ENCODE measurements at regions not wholly inside any gene's neighbourhood (a gene's known extent, or its start where the extent isn't known, plus 50 kb on each side); places are given as distances from the start of the nearest gene placed in this dataset.

DNA sequence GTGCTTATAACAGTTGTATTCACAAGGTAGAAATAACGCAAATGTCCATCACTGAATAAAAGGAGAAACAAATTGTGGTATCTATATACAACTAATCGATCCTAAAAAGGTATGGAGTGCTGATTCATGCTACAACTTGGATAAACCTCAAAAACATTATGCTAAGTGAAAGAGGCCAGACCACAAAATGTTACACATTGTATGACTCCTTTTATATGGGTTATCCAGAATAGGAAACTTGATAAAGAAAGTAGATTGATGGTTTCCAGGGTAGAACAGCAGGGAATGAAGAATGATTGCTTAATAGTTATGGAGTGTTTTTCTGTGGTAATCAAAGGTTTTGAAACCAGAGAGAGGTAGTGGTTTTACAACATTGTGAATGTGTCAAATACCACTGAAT lies 432.2 kb upstream of the TRIB2 start:
- no peak for TF ChIP-seq CTCF (IDR thresholded peaks at IDR 0.05 in 2 of 3, conservative IDR thresholded peaks at IDR 0.05 in 1 of 3; ENCODE audit: borderline replicate concordance in 1 of 3, insufficient read depth in 1 of 3, low read depth in 2 of 3, low read length in 2 of 3)
- TF ChIP-seq POLR2AphosphoS5 (IDR thresholded peaks at IDR 0.05; ENCODE audit: low read depth, low read length), result no peak
- TF ChIP-seq, protein P1, sequence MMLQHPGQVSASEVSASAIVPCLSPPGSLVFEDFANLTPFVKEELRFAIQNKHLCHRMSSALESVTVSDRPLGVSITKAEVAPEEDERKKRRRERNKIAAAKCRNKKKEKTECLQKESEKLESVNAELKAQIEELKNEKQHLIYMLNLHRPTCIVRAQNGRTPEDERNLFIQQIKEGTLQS (IDR thresholded peaks at IDR 0.05), result no peak
- no peak for TF ChIP-seq EZH2 (IDR thresholded peaks at IDR 0.05)
- no peak for TF ChIP-seq RAD21 (IDR thresholded peaks at IDR 0.05; ENCODE audit: low read depth)
- TF ChIP-seq, protein P2, sequence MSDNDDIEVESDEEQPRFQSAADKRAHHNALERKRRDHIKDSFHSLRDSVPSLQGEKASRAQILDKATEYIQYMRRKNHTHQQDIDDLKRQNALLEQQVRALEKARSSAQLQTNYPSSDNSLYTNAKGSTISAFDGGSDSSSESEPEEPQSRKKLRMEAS (IDR thresholded peaks at IDR 0.05), result no peak
- no peak for TF ChIP-seq POLR2A (IDR thresholded peaks at IDR 0.05; ENCODE audit: borderline replicate concordance, extremely low read depth, insufficient read depth, insufficient read length)
- no peak for TF ChIP-seq SRF (IDR thresholded peaks at IDR 0.05; ENCODE audit: low read depth)
